ENCODE measurements at regions not wholly inside any gene's neighbourhood (a gene's known extent, or its start where the extent isn't known, plus 50 kb on each side); places are given as distances from the start of the nearest gene placed in this dataset.
"Not testable (repeated sequence)": the region's sequence is repeated elsewhere in the genome, so short reads cannot be mapped to it uniquely, and the experiment has no call there.

DNA sequence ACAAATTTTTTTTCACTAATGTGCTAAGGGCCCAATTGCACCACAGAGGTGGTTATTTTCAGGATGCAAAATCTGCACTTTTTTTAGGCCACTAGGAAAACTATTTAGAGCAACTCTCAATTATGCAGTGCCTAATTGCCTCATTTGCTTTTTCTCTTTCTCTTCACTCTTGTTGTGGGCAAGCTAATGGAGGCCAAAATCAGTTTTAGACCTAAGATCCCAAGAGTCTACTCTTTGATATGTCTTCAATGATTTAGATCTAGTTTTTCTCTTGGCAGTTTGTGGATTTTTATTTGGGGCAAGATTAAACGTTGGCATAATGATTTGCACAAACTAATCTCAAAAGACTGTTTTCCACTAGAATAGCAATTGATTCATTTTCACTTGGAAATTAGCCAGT lies 1996.9 kb downstream of the LRRC4C start:
- no peak for DNase-seq (ENCODE audit: low spot score)

GRCh38 chr11:39461066-39461465 lies 1998.4 kb downstream of the LRRC4C start:
- DNase-seq (ENCODE audit: low spot score): no peak

DNA sequence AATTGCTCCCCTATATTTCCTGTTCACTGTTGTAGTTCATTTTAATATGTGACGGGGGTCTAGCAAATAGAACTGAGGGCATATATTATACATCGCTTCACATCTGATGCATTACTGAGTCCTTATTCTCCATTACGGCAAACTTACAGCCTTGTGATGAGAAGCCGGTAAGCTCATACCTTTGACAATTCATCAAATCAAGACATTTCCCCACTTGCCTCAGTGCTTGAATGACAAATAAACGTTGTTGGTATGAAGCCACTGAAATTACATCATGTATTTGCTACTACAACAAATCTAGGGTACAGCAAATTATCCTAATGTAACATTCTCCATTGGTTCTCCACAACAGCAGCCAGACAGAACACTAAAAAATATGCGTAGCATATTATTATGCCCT lies 1999.8 kb downstream of the LRRC4C start:
- no peak for DNase-seq (ENCODE audit: low spot score)

DNA sequence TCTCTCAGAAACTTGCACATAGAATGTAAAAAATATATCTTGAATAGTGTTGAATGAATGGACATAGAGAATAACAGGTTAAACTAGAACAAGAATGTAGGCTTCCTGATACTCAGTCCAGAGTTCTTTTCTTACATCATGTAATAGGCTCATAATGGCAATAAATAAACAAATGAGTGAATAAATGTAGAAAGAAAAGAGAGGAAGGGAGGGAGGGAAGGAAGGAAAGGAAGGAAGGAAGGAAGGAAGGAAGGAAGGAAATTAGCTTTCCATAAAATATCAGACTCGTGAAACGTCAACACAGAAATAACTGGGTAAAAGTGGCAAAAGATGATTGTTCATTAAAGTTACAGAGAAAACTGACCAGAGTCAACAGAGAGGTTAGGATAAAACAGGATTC lies 2001.0 kb downstream of the LRRC4C start:
- DNase-seq (ENCODE audit: low spot score): no peak

DNA sequence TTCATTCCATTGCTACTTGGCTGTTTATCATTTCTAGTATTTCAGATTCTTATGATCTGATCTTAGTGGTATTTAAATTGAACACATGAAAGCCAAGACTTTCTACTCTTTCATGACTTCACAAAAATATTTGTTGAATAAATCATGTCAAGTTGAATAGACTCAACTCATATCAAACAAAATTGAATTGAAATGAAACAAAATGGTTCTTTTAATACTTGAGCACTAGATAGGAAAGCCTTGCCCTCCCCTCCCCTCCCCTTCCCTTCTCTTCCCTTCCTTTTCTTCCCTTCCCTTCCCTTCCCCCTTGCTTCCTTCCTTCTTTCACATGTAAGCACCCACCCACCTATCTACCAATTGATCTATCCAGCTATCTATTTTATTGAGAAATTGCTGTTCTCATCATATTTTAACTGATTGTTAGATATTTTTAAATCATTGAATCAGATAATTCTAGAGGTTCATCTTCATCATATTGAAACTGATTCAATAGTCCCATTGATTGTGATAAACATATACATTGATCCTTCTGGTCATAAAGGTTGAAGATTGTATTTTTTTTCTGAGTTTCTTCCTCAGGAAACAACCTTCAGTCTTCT lies 2015.9 kb downstream of the LRRC4C start:
- no peak for DNase-seq (ENCODE audit: low spot score)

DNA sequence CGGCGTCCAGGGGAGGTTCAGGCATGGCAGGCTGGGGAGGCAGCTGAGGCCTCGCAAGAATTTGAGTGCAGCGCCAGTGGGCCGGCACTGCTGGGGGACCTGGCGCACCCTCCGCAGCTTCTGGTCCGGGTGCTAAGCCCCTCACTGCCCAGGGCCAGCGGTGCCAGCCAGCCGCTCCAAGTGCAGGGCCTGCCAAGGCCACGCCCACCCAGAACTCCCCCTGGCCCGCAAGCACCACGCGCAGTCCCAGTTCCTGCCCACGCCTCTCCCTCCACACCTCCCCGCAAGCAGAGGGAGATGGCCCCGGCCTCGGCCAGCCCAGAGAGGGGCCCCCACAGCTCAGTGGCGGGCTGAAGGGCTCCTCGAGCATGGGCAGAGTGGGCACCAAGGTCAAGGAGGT lies 2017.3 kb downstream of the LRRC4C start:
- no peak for DNase-seq (ENCODE audit: low spot score)

DNA sequence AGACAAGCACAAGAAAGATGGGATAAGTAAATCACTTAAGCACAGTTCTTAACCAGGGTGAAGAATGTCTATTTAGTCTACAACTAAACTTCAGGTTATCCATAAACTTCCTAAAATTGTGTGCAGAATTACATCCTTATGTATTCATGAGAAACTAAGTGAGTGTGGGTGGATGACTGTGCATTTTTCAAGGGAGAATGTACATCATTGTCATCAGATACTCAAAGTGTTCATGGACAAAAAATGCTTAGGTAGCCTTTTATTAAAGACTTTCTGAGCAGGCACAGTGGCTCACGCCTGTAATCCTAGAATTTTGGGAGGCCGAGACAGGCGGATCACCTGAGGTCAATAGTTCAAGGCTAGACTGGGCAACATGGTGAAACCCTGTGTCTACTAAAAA lies 2023.8 kb downstream of the LRRC4C start:
- DNase-seq (ENCODE audit: low spot score): no peak

- DNase-seq (ENCODE audit: low spot score): no peak
Observed at GRCh38 chr11:39434466-39434865, 2025.0 kb downstream of the LRRC4C start.

- DNase-seq (ENCODE audit: low spot score): no peak
Observed at GRCh38 chr11:39432929-39433328, 2026.5 kb downstream of the LRRC4C start.

DNA sequence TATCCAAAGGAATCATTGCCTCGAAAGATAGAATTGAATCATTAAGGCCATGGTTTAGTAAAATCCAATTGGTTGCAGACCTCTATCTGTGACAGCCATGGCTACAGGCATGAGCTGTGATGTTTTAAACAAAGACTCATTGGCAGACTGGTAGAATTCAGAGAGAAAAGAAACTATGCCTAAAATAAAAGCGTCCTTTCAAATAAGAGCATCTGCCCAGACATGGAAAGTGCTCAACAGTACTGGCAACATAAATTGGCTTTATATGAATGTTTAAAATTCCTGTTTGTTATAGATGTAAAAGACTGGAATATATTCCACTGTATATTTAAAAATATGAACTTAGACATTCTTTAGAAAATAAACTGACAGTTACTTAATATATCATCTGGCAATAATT lies 2034.2 kb downstream of the LRRC4C start:
- no peak for DNase-seq (ENCODE audit: low spot score)

DNA sequence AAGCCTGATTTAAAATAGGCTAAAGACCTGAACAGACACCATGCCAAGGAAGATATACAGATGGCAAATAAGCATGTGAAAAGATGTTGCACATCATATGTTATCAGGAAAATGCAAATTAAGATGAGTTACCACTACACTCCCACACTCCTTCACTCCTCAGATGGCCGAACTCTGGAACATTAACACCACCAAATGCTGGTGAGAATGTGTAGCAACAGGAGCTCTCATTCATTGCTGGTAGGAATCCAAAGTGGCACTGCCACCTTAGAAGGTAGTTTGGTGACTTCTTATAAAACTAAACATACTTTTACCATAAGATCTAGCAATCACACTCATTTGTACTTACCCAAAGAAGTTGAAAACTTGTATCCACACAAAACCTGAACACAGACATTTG lies 2047.3 kb downstream of the LRRC4C start:
- DNase-seq (ENCODE audit: low spot score): no peak

DNA sequence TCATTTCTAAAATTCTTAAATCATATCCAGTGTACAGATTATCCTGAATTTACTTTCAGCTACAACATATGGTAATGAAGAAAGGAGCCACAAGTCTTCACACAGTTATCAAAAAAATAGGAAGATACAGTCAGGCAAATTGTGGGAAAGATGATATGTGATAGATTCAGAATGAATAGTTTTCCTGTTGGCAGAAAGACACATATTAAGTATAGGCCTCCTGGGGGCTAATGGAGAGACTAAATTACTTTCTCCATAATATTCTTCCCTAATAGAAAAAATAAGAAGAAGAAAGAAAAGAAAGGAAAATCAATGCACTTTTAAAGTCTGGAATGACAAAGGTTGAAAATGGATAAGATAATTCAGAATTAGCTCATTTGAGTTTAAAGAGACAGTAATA lies 2073.5 kb downstream of the LRRC4C start:
- no peak for DNase-seq (ENCODE audit: low spot score)

DNA sequence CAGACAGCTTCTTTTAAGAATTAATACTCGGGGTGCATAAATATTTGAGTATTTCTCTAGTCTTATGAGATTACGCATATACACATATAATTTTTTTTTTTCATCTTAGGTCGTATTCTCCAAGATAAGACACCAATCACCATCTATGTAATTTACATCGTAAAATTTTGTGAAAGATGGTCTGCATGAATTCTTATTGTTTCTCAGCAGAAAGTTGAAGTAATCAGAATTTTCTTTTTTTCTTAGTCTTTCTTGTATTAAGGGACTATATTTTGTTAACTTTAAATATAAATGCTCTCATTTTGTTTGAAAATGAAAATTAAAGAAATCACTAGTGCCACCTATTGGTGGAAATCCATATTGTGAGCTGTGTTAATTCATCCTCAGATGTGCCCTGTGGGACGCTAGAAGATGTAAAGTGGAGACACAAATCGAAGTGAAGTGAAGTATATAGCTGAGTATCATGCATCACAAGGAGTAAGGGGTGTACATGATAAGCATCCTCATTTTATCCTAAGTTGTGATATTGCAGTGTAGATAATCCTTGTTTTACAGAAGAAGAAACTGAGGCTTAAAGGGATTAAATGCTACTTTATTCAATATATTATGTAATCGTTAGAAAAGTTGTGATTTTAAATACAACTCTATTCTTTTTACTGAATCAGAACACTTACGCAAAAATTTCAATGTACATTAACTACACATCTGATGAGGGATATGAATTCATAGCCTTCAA lies 2084.3 kb downstream of the LRRC4C start:
- no peak for DNase-seq (ENCODE audit: low spot score)

DNA sequence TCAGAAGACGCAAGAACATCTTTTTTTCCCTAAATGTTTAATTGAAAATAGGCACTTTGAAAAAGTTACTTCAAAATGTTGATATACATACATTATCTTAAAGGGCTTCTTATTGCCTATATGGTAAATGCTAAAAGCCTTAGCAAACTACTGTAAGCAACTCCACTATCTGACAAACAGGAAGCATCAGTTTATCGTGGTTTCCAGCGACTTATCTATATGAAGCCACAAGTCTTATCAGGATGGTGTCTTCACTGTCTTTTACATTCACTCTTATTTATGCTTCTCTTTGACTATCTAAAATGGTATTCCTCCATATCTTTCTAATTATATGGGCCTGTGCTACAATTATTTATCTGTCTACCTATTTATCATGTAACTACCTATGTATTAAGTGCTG lies 2091.9 kb downstream of the LRRC4C start:
- DNase-seq (ENCODE audit: low spot score): no peak

GRCh38 chr11:39365809-39366436 lies 2093.5 kb downstream of the LRRC4C start:
- DNase-seq (ENCODE audit: low spot score): no peak

DNA sequence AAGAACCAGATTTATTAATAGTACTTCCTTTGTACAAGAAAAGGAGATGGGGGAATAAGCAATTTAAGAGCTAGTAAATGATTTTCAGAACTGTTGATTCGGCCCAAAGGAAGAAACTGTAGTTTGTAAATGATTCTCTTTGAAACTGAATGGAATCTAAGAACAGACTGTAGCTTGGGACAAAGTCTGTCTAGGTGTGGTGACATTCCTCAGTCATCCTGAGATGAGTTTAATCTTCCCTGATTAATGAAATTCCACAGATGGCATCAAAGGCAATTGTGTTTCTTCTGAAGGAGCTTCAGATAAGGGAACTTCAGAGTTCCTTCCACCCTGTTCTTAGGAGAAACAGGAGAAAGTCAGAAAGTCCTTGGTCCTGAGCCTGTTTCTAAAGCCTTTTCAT lies 2095.9 kb downstream of the LRRC4C start:
- DNase-seq (ENCODE audit: low spot score): no peak

- no peak for DNase-seq (ENCODE audit: low spot score)
Observed at GRCh38 chr11:39361557-39361956, 2097.9 kb downstream of the LRRC4C start.

DNA sequence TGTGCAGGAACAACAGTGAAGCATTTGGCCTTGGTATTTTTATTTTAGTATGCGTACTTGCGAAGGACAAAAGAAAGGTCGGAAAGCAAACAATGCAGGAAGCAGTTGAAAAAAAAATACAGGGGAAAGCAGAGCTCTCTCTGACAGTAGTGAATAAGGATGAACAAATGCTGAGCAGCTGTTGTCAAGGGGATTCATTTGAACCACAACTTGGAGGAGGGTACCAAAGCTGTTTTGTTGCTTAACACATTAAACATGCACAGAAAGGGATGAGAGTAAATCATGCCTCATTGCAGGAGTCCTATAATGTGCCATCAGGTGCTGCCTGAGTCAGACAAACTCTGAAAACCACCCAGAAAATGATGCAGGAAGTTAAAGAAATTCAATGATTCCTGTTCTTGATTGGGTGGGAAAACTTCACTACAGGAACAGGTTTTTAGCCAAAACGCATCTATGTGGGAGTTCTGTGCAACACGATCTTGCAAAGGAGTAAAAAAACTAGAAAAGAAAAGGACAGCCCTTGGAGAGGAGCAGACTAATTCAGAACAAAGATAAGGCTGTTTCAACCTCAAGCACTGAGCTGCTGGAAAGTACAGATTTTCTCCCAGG lies 2113.5 kb downstream of the LRRC4C start:
- no peak for DNase-seq (ENCODE audit: low spot score)

- no peak for DNase-seq (ENCODE audit: low spot score)
Observed at GRCh38 chr11:39341461-39341860, 2118.0 kb downstream of the LRRC4C start.

GRCh38 chr11:39333006-39333405 lies 2126.4 kb downstream of the LRRC4C start:
- DNase-seq (ENCODE audit: low spot score): not testable (repeated sequence)

DNA sequence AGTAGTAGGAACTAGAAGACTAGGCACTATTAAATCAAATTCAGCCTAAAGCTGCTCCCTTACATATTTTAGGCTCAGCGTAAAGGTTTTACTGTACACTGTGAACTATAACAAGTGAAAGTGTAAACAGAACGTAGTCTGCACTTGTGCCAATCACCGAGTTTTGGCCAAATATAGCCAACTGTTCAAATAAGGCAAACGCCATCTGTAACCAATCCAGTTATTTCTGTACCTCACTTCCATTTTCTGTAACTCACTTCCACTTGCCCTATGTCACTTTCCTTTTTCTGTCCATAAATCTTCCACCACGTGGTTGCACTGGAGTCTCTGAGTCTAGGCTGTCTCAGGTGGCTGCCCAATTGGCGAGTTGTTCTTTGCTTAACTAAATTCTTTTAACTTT lies 2132.2 kb downstream of the LRRC4C start:
- no peak for DNase-seq (ENCODE audit: low spot score)

- DNase-seq (ENCODE audit: low spot score): not testable (repeated sequence)
Observed at GRCh38 chr11:39311888-39312287, 2147.6 kb downstream of the LRRC4C start.

DNA sequence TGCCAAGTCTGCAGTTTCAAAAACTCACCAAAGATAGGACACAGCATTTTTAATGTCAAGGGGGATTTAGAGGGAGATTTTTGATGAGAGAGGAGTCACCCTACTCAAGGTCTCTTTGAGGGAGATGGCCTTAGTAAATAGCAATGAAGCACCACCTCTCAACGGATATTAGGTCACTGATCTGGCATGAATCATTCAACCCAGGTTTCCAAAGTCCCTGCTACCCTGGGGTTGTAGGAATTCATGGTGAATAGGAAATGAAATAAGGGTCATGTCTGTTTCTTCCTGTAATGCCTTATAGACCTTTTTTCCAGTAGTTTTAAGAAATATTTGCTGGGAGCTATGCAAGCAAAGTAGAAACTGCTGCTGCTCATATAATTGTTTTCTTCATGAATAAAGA lies 2154.9 kb downstream of the LRRC4C start:
- DNase-seq (ENCODE audit: low spot score): no peak

All from mucosa of gallbladder (tissue), 1 donor.